DMS53 treated with DMSO at 0.1 percent for 48 hours (cell line): ENCODE measurements at regions not wholly inside any gene's neighbourhood (a gene's known extent, or its start where the extent isn't known, plus 50 kb on each side); places are given as distances from the start of the nearest gene placed in this dataset.

Experiments
- DNase-seq: peaks from one replicate; lab custom pipeline; 2025; ENCODE audit not compliant: unreplicated experiment; lab: John Stamatoyannopoulos, UW

DNA sequence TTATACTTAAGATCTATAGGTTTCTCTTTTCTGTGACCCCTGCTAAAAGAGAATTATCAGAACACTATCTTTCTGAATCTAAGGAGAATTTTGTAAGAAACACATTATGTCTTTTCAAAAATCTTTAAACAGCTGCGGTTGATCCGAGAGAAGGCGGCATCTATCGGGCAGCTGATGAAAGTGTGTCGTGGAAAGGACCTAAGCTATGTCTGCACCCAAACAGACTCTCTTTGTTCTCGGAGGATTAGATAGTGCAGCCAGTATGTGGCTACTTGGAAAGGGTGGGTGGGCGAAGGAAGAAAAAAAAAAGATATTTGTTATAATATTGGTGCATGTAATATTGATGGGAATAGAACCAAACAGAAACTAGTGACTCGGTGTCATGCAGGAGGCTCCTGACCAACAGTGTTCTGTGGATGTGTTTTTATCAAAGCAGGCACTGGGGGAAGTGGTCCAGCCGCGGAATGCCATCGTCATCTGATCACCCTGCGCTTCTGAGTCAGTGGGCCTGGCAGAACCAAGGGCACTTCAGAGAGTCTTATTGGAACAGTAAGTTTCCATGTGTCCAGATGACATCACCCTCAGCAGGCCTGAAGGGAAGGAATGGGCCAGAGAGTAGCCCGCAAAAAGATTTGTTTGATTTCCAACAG lies 509.7 kb upstream of the AKR1E2 start:
- no peak for DNase-seq

DNA sequence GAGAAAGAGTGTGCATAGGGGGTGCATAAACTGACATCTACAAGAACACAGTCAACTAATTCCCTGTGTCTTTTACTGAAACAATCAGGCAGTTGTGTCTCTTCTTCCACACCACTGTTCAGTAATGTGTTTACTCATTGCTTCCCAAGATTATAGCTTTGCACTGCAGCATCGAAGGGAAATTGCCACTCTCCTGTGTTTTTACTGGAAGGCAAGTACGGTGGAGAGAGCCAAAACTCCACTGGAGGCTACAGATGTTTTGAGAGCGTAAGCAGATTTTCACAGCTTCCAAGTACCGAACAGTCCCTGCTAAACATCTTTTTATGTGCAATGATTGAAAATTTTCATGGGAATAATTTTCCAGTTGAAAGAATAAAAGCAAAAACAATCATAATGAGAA lies 510.5 kb upstream of the AKR1E2 start:
- no peak for DNase-seq

DNA sequence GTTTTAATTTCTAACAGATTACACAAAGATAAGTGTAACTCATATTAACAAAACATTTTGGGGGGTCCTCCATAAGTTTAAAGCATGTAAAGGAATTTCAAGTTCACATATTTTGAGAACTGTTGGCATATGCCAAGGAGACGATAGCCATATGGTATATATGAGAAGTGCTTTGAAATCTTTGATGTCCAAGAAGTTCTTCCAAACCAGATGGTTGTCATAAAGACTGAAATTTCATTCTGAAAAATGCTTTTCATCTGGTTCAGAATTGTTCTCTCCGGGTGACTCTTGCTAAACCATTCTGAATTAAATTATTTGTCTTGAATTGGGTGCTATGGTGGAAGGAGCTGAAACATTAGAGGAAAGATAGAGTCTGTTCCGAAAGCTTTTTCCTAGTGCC lies 513.0 kb upstream of the AKR1E2 start:
- DNase-seq: no peak

DNA sequence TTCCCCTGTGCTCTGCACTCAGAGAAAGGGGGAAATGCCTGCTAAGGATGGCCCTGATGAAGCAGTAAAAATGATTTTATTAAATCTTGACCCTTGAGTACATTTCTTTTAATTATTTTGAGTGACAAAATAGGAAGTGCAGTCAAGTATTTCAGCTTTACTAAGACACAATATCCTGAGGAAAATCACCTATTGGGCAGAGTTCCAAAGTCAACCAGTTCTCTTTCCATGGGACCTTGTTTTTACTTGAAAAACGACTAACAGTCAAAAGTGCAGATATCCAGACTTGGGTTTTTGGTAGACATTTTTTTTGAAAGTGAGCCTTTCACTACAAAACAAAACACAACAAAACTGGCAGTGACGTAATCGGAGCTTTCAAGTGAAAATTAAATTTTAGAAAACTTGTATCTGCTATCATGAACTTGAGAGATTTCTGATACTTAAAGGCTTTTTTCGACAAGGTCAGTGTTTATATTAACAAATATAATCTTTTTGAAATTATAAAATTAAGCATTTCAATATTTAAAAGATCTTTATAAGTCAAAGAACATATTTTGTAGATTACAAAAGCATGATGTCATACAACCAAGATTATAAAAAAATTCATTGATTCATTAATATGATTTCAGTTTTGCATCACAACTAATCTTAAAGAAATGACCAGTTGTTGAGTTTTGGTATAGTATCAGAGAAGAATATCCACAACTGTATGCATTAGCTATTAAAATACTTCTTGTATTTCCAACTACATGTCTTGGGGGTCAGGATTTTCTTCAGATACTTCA lies 513.8 kb upstream of the AKR1E2 start:
- no peak for DNase-seq

DNA sequence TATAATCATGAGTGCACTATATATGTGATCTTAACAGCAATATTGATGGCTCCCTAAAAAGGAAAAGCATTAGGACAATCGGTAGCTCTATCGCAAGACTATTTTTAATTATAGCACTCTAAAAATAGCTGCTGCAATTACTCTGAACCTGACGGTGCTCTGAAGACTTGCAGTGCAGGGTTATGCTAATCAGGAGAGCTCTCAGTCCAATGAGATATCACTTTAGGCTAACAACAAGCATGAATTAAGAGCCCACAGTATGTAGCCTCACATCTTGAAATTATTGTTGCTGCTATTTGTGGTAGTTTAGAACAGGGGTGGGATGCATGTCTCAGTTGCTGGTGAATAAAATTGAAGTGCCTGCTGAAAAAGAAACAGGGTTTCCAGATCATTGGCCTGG lies 515.8 kb upstream of the AKR1E2 start:
- no peak for DNase-seq

DNA sequence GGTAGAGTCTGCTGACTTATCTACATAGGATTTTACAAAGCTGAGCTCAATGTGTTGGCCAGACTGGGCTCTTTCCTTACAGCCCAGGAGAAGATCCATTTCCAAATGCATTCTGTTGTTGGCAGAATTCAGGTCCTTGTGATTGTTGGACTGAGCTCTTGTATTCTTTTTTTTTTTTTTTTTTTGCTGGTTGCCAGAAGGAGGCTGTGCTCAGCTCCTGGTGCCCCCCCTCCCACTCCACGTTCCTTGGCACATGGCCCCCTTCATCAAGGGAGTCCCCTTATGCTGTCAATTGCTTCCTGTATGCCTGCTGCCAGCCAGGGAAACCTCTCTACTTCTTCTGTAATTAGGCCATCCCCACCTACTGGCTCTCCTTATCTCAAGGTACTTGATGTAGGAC lies 518.1 kb upstream of the AKR1E2 start:
- no peak for DNase-seq

DNA sequence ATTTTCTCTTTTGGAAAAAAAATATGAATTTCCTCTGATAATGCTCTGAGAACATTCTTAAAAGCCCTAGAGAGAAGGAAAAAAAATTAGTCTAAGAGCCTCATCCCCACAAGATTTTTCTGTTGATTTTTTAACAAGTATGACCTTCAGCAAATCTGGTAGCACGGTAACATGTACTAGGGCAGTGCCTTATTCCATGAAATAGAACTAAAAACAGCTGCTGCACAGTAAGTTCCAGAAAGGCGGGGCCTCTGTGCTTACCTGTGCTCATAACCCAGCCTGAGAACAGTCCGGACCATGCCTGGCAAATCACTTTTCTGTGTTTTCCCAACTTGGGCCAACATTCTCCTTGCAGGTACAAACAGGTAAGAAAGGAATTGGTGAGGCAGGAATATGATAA lies 519.1 kb upstream of the AKR1E2 start:
- DNase-seq: no peak

DNA sequence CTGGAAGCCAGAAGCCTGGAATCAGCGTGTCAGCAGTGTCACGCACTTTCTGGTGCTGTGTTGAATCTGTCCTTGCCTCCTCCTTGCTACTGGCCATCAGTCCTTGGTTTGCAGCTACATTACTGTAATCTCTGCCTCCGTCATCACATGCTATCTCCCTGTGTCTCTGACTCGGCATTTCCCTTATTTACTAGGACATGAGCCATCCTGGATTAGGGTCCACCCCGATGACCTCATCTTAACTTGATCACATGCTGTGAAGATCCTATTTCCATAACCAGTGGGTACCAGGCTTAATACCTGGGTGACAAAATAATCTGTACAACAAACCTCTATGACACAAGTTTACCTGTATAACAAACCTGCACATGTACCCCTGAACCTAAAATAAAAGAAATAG lies 518.0 kb upstream of the KLF6 start:
- DNase-seq: no peak

DNA sequence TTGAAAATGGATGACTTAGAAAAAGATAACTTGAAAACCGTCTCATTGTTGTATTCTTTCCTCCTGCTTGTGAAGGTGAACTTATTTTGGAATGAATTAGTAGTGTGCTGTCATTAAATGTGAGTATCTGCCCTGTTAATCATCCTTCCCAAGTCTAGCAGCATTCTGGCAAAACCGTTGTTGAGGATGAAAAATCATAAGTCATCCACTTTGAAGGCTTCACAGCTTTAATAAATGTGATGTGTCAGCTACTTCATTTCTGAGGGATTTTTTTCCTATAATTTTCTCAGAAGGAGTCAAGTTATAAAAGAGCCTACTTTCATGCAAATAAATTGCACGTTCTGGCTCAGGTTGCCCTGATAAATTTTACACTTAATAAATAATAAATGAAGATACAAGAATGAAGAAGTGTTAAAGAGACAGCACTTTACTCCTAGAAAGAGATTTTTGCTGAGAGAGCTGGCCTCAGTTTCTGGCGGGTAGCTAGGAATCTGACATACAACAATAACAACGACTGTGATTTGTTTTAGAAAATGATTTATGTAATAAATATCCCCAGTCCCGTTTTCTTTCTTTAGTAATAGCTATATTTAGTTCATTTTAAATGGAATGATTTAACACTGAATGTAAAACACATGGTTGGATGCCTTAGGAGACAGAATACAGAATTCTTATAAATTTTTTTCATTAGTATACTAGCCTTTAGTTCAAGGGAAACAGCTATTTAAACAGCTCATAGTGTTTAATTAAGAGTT lies 516.5 kb upstream of the KLF6 start:
- DNase-seq: no peak

DNA sequence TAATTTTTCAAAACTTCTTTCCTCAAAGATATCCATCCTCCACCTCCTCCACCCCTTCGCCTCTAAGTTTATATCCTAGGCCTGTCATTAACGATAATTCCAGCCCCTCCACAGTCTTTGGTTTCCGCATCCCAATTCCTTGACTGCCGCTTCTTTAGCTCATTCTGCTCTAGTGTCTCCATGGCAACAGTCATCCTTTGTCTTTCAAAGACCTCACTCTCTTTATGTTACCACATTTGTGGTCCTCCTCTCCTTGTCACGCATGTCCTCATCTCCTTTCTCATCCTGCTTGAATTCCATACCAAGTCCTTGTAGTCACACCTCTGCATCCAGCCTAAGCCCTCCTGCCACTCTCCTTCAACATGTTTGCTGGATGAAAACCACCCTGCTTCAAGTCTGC lies 511.2 kb upstream of the KLF6 start:
- DNase-seq: no peak

DNA sequence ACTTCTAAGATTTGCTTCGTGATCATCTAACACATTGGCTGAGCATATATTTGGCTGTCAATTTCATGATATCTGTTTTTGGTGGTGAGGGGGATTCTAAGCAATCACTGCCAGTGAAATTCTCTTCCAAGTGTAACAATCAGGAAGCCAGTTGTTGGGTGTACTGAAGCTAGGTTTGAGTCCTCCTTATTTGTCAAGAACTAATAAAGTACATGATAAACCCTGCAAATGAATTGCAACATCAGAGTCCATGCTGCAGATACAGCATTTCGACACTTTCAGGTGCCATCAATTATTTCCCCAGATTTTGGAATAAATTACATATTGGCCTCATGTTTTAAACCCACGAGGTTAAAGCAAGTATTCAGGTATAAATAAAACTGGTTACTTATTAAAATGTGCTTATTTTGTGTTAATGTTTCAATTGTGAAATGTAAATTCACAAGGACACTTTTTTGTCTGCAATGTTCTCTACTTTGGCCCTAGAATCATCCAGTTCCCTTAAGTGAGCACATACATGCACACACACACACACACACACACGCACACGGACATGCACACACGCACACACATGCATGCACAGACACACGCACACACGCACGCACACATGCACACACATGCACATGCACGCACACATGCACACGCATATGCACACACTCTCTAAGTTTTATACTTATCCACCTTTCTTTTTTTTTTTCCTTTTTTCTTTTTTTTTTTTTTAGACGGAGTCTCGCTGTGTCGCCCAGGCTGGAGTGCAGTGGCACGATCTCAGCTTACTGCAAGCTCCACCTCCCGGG lies 510.2 kb upstream of the KLF6 start:
- DNase-seq: no peak

DNA sequence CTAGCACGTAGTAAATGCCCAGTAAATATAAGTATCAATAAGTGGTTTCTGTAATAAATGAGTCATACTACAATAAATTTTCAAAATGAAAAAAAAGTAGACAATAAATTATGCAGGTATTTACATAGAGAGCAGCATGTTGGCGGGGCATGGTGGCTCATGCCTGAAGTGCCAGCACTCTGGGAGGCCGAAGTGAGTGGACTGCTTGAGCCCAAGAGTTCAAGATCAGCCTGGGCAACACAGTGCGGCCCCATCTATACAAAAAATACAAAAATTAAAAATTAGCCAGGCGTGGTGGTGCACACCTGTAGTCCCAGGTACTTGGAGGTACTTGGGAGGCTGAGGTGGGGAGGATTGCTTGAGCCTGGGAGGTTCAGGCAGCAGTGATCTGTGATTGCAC lies 509.3 kb upstream of the KLF6 start:
- no peak for DNase-seq

DNA sequence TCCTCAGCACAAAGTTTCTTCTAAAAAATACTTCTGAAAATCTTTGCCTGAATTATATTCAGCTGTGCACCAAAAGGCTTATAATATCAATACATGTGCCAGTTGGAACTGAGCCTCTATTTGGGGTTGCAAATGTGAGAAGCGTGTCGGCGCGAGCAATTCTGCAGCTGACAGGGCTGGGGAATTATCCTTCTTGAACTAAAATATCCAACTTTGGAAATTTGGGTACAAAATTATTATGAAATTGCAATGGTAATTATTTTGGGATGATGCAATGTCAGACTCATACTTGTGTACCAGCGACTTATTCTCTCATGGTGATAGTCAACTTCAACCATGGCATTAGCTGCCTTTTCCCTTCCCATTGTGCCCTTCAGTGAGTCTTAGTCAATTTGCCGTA lies 507.0 kb upstream of the KLF6 start:
- DNase-seq: no peak

DNA sequence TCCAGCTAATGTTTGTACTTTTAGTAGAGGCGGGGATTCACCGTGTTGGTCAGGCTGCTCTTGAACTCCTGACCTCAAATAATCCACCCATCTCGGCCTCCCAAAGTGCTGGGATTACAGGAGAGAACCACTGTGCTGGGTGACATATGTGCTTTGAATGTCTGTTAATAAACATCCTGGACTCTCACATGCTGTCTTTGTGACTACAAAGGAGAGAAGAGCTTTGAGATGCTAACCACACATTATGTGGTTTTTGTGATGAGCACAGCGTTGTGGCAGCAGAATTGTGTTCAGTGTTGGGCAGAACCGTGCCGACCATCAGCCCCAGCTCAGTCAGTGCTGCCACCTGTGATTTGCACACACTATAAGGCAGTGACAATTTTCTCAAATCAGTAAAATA lies 500.1 kb upstream of the KLF6 start:
- DNase-seq: no peak

DNA sequence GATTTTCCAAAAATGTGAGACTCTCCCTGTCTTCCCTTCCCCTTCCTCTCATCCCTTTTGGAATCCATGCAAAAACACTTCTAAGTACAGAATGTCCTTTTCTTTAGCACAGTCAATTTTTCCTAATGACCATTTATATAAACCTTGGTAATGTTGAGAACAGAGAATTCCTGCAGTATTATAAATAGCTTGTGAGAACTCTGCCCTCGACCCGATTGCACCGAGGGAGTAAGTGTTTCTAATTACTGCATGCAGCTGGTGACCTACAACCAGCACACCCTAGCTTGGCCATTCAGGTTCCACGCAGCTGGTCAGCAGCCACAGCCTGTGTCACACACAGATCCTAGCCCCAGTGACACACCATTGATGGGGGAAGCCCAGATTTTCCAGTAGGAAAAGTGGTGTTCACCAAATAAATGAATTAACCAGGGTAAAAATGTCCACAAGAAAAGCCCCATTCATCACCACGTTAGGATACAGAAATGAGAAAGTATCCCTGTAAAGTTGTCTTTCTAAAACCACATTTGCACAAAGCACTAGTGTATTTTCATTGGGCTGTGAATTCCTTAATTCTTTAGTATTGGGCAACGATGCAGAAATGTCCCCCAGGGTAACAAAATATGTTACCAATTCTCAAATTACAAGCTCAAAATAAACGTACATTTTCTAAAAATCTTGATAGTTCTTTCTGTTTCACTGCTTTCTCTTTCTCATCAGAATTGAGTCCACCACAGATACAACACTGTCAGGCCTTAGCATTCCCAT lies 499.0 kb upstream of the KLF6 start:
- DNase-seq: no peak

DNA sequence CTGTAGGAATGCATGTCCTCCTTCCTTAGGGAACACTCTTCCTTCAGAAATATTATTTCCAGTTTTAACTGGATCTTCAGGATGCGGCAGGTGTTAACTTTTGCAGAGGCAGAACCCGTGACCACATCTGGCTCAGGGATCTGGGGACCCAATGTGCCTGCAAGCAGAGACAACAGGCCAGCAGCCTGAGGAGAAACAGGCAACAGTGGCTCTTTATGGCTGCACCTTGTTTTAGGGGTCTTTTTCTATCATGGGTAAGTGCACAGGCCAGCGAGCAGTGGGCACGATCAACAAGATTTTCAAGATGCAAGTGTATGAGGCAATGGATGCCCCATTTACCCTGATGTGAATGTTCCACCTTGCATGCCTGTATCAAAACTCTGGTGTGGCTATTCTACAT lies 497.5 kb upstream of the KLF6 start:
- DNase-seq: no peak

DNA sequence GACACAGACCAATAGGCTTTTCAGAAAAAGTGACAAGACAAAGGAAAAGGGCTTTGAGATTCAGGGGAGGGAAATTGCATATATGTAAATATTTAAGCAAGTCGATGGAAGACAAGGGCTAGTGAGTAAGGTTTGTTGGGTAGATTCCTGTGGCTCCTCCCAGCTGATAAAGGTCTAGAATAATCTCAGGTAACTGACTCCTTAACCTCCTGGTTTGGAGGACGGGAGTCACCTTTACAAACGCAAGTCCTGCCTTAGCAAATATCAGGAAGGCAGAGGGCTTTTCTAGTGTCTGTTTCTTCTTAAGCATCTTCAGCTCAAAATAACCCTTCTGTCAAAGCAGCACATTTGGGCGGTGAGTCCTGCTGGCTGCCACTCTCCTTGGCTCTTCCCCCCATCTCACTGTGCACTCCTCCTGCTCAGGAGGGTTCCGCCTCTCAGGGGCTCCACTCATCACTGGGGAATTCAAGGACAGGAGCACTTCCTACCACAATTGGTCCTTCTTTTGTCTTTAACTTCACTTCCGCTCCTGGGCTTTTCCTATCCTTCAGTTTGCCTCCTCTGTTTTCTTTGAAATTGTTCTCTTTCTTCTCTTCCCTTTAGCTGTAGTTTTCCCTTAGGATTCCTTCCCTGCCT lies 496.3 kb upstream of the KLF6 start:
- no peak for DNase-seq

DNA sequence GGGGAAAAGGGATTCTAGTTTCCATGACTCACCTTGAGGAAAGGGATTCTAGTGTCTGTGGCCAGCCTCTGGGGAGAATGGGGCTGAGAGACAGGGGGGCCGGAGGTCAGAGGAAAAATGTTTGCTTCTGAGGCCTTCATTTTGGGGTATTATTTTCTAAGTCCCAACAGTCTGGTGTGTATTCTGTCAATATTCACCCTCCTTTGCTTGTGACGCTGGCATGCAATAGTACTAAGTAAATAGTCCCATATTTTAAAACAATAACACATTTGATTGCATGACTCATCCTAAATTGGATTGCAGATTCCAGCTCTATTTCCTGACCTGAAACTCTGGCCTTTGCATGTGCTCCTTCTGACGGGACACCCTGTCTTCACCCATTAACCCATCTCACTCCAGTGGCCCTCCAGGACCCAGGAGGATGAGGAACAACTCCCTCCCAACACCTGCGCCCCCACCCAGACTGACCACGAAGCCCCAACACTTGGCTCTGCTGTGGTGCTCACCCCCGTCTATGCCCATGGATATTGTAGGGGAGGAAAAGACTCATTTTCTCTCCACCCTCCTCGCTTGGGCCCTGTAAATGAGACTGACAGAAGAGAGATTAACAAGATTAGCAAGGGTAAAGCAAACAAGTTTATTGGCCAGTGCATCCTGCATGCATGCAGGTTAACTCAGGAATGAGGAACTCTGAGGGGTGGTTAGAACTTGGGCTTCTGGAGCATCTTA lies 495.6 kb upstream of the KLF6 start:
- DNase-seq: no peak

DNA sequence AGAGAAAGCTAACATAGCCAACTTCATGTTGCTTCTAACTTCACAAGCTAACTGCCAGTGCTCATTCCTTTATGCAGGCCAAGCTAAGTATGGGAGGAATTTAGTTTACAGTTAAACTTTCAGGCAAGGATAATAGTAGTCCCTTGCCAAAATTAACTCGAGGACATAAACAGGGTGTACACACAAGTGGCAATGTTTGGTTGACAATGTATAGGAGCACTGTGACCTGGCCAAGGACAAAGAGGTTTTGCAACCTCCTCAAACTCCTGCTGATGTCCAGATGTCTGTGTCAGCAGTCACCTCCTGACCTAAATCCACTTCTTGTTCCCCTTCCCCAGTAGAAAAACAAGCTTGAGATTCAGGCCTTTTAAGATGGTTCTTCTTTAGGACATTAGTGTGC lies 494.6 kb upstream of the KLF6 start:
- DNase-seq: no peak

DNA sequence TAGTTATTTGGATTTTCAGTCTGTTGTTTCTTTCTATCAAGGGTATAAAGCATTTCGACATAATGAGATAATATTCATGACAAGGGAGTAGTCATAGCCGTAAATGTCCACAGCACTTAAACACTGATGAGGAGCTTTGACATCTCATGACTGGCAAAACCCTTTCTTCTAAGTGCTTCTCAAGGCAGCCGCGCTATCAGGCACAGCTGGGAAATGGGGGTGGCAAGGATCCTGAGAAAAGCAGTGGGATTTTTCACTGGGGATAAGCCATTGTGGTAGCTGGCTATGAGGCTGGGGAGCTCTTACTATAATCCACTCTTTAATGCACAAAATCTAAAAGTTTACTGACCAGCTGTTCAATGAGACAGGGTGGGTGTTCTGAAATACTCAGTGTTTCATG lies 493.2 kb upstream of the KLF6 start:
- DNase-seq: no peak
